Panc1 (cell line): ENCODE measurements at regions not wholly inside any gene's neighbourhood (a gene's known extent, or its start where the extent isn't known, plus 50 kb on each side); places are given as distances from the start of the nearest gene placed in this dataset.

ENCODE experiments used
- TF ChIP-seq, protein P1 (sequence below): fragments of 450-650 bp; IDR thresholded peaks from 2 replicates; pipeline ENCODE4 v1.5.1; 2017; ENCODE audit warnings: mild to moderate bottlenecking
- TF ChIP-seq, protein P2 (sequence below), 2 experiments: IDR thresholded peaks; 2 replicates each; pipeline ENCODE4 v1.6.1; 2011 to 2012; ENCODE audit warnings: low read depth in 2 of 2, control low read depth in 1 of 2, low read length in 1 of 2, mild to moderate bottlenecking in 1 of 2, moderate library complexity in 1 of 2; ENCODE audit not compliant: insufficient read depth in 1 of 2

DNA sequence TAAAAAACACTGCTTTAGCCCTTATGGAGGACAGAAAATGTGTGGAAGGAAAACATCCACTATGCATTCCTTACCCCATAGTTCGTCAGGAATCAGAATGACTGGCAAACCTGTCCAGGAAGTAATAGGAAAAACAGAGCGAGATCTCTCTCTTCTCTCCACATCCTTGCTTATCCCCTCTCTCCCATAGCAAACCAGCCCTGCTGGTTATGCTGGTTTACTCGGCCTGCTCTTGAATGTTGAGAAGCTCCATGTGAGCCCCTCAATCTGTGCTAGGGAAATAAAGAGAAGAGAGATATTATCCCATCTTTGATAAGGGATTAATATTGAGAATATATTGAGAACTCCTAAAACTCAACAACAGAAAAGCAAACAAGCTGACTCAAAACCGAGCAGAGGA lies 402.8 kb upstream of the RBFOX1 start:
- TF ChIP-seq, protein P1, sequence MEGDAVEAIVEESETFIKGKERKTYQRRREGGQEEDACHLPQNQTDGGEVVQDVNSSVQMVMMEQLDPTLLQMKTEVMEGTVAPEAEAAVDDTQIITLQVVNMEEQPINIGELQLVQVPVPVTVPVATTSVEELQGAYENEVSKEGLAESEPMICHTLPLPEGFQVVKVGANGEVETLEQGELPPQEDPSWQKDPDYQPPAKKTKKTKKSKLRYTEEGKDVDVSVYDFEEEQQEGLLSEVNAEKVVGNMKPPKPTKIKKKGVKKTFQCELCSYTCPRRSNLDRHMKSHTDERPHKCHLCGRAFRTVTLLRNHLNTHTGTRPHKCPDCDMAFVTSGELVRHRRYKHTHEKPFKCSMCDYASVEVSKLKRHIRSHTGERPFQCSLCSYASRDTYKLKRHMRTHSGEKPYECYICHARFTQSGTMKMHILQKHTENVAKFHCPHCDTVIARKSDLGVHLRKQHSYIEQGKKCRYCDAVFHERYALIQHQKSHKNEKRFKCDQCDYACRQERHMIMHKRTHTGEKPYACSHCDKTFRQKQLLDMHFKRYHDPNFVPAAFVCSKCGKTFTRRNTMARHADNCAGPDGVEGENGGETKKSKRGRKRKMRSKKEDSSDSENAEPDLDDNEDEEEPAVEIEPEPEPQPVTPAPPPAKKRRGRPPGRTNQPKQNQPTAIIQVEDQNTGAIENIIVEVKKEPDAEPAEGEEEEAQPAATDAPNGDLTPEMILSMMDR = no peak
- TF ChIP-seq, protein P2, sequence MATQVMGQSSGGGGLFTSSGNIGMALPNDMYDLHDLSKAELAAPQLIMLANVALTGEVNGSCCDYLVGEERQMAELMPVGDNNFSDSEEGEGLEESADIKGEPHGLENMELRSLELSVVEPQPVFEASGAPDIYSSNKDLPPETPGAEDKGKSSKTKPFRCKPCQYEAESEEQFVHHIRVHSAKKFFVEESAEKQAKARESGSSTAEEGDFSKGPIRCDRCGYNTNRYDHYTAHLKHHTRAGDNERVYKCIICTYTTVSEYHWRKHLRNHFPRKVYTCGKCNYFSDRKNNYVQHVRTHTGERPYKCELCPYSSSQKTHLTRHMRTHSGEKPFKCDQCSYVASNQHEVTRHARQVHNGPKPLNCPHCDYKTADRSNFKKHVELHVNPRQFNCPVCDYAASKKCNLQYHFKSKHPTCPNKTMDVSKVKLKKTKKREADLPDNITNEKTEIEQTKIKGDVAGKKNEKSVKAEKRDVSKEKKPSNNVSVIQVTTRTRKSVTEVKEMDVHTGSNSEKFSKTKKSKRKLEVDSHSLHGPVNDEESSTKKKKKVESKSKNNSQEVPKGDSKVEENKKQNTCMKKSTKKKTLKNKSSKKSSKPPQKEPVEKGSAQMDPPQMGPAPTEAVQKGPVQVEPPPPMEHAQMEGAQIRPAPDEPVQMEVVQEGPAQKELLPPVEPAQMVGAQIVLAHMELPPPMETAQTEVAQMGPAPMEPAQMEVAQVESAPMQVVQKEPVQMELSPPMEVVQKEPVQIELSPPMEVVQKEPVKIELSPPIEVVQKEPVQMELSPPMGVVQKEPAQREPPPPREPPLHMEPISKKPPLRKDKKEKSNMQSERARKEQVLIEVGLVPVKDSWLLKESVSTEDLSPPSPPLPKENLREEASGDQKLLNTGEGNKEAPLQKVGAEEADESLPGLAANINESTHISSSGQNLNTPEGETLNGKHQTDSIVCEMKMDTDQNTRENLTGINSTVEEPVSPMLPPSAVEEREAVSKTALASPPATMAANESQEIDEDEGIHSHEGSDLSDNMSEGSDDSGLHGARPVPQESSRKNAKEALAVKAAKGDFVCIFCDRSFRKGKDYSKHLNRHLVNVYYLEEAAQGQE (IDR thresholded peaks at IDR 0.05; ENCODE audit: insufficient read depth in 1 of 2, low read depth in 2 of 2, low read length in 1 of 2) = no peak
